Stimulated activated effector memory CD8-positive, alpha-beta T cell treated with anti-CD3 and anti-CD28 coated beads, Interleukin-12 subunit alpha, Interleukin-12 subunit beta, amount 100 ng/mL, for 72 hours (primary cell): ENCODE measurements at regions not wholly inside any gene's neighbourhood (a gene's known extent, or its start where the extent isn't known, plus 50 kb on each side); places are given as distances from the start of the nearest gene placed in this dataset.
A peak's percentile ranks its signal among the peaks of the same experiment; 100 is the strongest.
"Not testable (repeated sequence)": the region's sequence is repeated elsewhere in the genome, so short reads cannot be mapped to it uniquely, and the experiment has no call there.

Source experiments
- ATAC-seq: fragments of 150-1000 bp; cut with Tn5 transposase; 2 replicates; pipeline ENCODE4 v1.10.0; 2021
- DNase-seq, 2 donors: peaks; one replicate each; pipeline ENCODE4 v3.0.0; 2021 to 2022; ENCODE audit warnings: low spot score in 2 of 2
- H3K27ac Mint-ChIP-seq: one replicate; pipeline ENCODE4 v1.8.0; 2022; ENCODE audit warnings: mild to moderate bottlenecking, mixed read lengths
- H3K36me3 Mint-ChIP-seq: one replicate; pipeline ENCODE4 v1.8.0; 2022; ENCODE audit warnings: mild to moderate bottlenecking, mixed read lengths
- H3K4me1 Mint-ChIP-seq: one replicate; pipeline ENCODE4 v1.8.0; 2022; ENCODE audit warnings: mixed read lengths
- H3K4me3 Mint-ChIP-seq: one replicate; pipeline ENCODE4 v1.8.0; 2022; ENCODE audit warnings: mild to moderate bottlenecking, mixed read lengths
- H3K9me3 Mint-ChIP-seq: one replicate; pipeline ENCODE4 v1.8.0; 2022; ENCODE audit warnings: mixed read lengths

GRCh38 chr1:273772-274171 lies 177.7 kb downstream of the OR4F29 start:
- not testable (repeated sequence) for DNase-seq

GRCh38 chr1:267815-268214 lies 183.7 kb downstream of the OR4F29 start:
- not testable (repeated sequence) for H3K4me1 Mint-ChIP-seq, H3K9me3 Mint-ChIP-seq, H3K36me3 Mint-ChIP-seq, H3K4me3 Mint-ChIP-seq, H3K27ac Mint-ChIP-seq, ATAC-seq
- DNase-seq, result peak; percentile 58 to 87

More at GRCh38 chr1:273772-274171, 177.7 kb downstream of the OR4F29 start:
- H3K36me3 Mint-ChIP-seq, H3K9me3 Mint-ChIP-seq, ATAC-seq, H3K4me3 Mint-ChIP-seq, H3K4me1 Mint-ChIP-seq, H3K27ac Mint-ChIP-seq: not testable (repeated sequence)
